ENCODE measurements at regions not wholly inside any gene's neighbourhood (a gene's known extent, or its start where the extent isn't known, plus 50 kb on each side); places are given as distances from the start of the nearest gene placed in this dataset.

- TF ChIP-seq POLR2A (IDR thresholded peaks at IDR 0.05) (no peak), CTCF (IDR thresholded peaks at IDR 0.05) (no peak)
These were observed 226.4 kb downstream of the BAMBI start for GRCh38 chr10:28903736-28904135.

Measured in tibial nerve (tissue), 3 donors.